ENCODE measurements at regions not wholly inside any gene's neighbourhood (a gene's known extent, or its start where the extent isn't known, plus 50 kb on each side); places are given as distances from the start of the nearest gene placed in this dataset.

- CTCF ChIA-PET: interaction anchor here (0.6 to 1.0 kb wide), 2 partner anchors 8 to 110 kb away, joined by 3 read pairs; no protein-coding TSS in a partner anchor
- TF ChIP-seq ZNF223 (tag by site-specific recombination; IDR thresholded peaks at IDR 0.05) (no peak), ZNF629 (tag by site-specific recombination; IDR thresholded peaks at IDR 0.05) (no peak), ZNF221 (tag by site-specific recombination; IDR thresholded peaks at IDR 0.05; ENCODE audit: borderline replicate concordance) (no peak), ZNF48 (tag by site-specific recombination; IDR thresholded peaks at IDR 0.05) (no peak), KLF1 (tag by site-specific recombination; IDR thresholded peaks at IDR 0.05) (no peak)
- Histone ChIP-seq H3K27ac (ENCODE audit: extremely low read depth, low read depth, low read length) (no peak overlapping the region), H3K4me3 (ENCODE audit: low read depth, low read length) (no peak overlapping the region), H3K36me3 (ENCODE audit: control insufficient read depth in 2 of 2, insufficient read depth in 1 of 2, low read length in 2 of 2) (no peaks in the 10 kb centered on the region), H3K4me1 (ENCODE audit: control insufficient read depth, insufficient read depth, low read length) (no peaks in the 10 kb centered on the region), H3K9me3 (ENCODE audit: control insufficient read depth, insufficient read depth, low read depth, low read length) (no peaks in the 10 kb centered on the region)
- POLR2A ChIA-PET: no interaction called here
These were observed 428.1 kb upstream of the NAALADL2 start for GRCh38 chr3:174430986-174431385.

- CTCF ChIA-PET: interaction anchor here (0.6 kb wide), 1 partner anchor 1160 kb away, joined by 3 read pairs; no protein-coding TSS in a partner anchor
- Histone ChIP-seq H3K9me3 (ENCODE audit: control insufficient read depth, insufficient read depth, low read depth, low read length) (no peaks in the 10 kb centered on the region), H3K27ac (ENCODE audit: extremely low read depth, low read depth, low read length) (no peak overlapping the region), H3K4me3 (ENCODE audit: low read depth, low read length) (no peak overlapping the region), H3K36me3 (ENCODE audit: control insufficient read depth in 2 of 2, insufficient read depth in 1 of 2, low read length in 2 of 2) (no peaks in the 10 kb centered on the region), H3K4me1 (ENCODE audit: control insufficient read depth, insufficient read depth, low read length) (no peaks in the 10 kb centered on the region)
- POLR2A ChIA-PET: no interaction called here
- TF ChIP-seq ZNF280D (tag by site-specific recombination; IDR thresholded peaks at IDR 0.05) (no peak), ZNF19 (tag by site-specific recombination; IDR thresholded peaks at IDR 0.05; ENCODE audit: low read depth) (no peak), ZNF112 (tag by site-specific recombination; IDR thresholded peaks at IDR 0.05) (no peak), GLI4 (tag by site-specific recombination; IDR thresholded peaks at IDR 0.05) (no peak)
These were observed 427.4 kb upstream of the NAALADL2 start for GRCh38 chr3:174431717-174432116.

- Histone ChIP-seq H3K27ac (ENCODE audit: extremely low read depth, low read depth, low read length) (no peak overlapping the region), H3K4me1 (ENCODE audit: control insufficient read depth, insufficient read depth, low read length) (no peaks in the 10 kb centered on the region), H3K4me3 (ENCODE audit: low read depth, low read length) (no peak overlapping the region), H3K36me3 (ENCODE audit: control insufficient read depth in 2 of 2, insufficient read depth in 1 of 2, low read length in 2 of 2) (no peaks in the 10 kb centered on the region), H3K9me3 (ENCODE audit: control insufficient read depth, insufficient read depth, low read depth, low read length) (no peaks in the 10 kb centered on the region)
- CTCF ChIA-PET: no interaction called here
- POLR2A ChIA-PET: no interaction called here
- no peak for TF ChIP-seq FEZF1 (tag by site-specific recombination; IDR thresholded peaks at IDR 0.05)
- no peak for TF ChIP-seq ZFP3 (tag by site-specific recombination; IDR thresholded peaks at IDR 0.05; ENCODE audit: low read depth)
- no peak for TF ChIP-seq ZNF311 (tag by site-specific recombination; IDR thresholded peaks at IDR 0.05; ENCODE audit: borderline replicate concordance)
- TF ChIP-seq KLF17 (tag by site-specific recombination; IDR thresholded peaks at IDR 0.05): no peak
- no peak for TF ChIP-seq ZNF341 (tag by site-specific recombination; IDR thresholded peaks at IDR 0.05; ENCODE audit: low read depth)
- TF ChIP-seq ZNF488 (tag by site-specific recombination; IDR thresholded peaks at IDR 0.05): no peak
- TF ChIP-seq ZNF596 (tag by site-specific recombination; IDR thresholded peaks at IDR 0.05): no peak
- no peak for TF ChIP-seq ZNF768 (tag by site-specific recombination; IDR thresholded peaks at IDR 0.05)
- TF ChIP-seq SCRT1 (tag by site-specific recombination; IDR thresholded peaks at IDR 0.05; ENCODE audit: borderline replicate concordance): no peak
- TF ChIP-seq ZNF274 (IDR thresholded peaks at IDR 0.05; ENCODE audit: low read length): no peak
- TF ChIP-seq ZNF274 (tag by site-specific recombination; IDR thresholded peaks at IDR 0.05; ENCODE audit: borderline replicate concordance): no peak
These were observed 422.8 kb upstream of the NAALADL2 start for GRCh38 chr3:174436367-174436766.

Data from HEK293 (cell line).